ENCODE measurements at regions not wholly inside any gene's neighbourhood (a gene's known extent, or its start where the extent isn't known, plus 50 kb on each side); places are given as distances from the start of the nearest gene placed in this dataset.

DNA sequence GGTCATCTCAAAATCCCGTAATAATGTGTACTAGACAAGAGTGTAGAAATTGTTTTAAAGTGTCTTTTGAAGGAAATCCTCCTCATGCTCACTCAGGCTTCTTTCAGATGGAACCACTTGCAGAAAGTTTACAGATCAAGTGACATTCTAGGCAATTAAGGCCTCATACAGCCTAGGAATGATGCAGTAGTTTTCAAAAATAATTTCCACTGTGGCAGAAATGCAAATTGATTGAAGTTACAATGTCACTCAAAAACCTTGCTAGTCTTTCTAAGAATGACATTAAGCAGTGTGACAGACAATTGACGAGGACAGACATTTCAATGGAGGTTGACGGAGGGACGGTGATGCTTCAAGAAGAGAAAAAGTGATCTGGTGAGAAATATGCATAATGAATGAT lies 53.5 kb upstream of the CDH8 start:
- Histone ChIP-seq H3K4me3 (ENCODE audit: low read length) (no peak overlapping the region), H3K4me1 (ENCODE audit: control insufficient read depth, low read depth, low read length) (no peaks in the 10 kb centered on the region), H3K27me3 (ENCODE audit: control insufficient read depth, insufficient read depth, low read length) (no peaks in the 10 kb centered on the region), H3K9me3 (ENCODE audit: control insufficient read depth, low read depth, low read length) (no peaks in the 10 kb centered on the region), H3K36me3 (ENCODE audit: control insufficient read depth, low read depth, low read length) (no peaks in the 10 kb centered on the region), H3K9ac (ENCODE audit: low read length) (no peak overlapping the region), H3K27ac (ENCODE audit: low read length) (no peak overlapping the region)

DNA sequence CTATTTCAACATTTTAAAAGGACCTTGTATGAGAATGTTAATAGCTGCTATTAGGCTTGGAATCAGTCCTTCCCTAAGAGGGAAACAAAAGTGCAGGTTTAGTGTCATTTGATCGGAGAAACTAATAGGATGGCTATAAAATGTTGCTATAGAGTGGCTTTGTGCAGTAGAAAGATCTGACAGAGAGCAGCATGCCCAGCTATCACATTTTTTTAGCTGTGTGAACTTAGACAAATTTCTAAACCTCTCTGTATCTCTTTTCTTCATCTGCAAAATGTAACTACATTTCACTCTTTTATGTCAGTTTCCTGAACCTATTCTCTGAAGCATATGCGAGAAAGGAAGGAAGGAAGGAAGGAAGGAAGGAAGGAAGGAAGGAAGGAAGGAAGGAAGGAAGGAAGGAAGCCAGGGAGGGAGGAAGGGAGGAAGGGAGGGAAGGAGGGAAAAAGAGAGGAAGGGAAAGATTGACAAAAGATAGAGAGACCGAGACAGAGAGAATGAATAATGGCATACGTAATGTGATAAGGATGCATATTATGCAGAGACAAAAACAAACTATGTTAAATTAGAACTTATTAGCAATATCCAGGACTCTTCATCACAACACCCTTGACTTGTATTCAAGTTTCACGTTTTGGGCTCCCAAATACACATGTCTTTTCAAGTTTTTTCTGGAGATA lies 52.6 kb upstream of the CDH8 start:
- Histone ChIP-seq H3K36me3 (ENCODE audit: control insufficient read depth, low read depth, low read length) (no peaks in the 10 kb centered on the region), H3K27me3 (ENCODE audit: control insufficient read depth, insufficient read depth, low read length) (no peaks in the 10 kb centered on the region), H3K9ac (ENCODE audit: low read length) (no peak overlapping the region), H3K27ac (ENCODE audit: low read length) (no peak overlapping the region), H3K9me3 (ENCODE audit: control insufficient read depth, low read depth, low read length) (no peaks in the 10 kb centered on the region), H3K4me3 (ENCODE audit: low read length) (no peak overlapping the region), H3K4me1 (ENCODE audit: control insufficient read depth, low read depth, low read length) (no peaks in the 10 kb centered on the region)
